LNCaP clone FGC (cell line): ENCODE measurements at regions not wholly inside any gene's neighbourhood (a gene's known extent, or its start where the extent isn't known, plus 50 kb on each side); places are given as distances from the start of the nearest gene placed in this dataset.

Experiments used
- DNase-seq: peaks from one replicate; pipeline ENCODE4 v3.0.0-alpha.2; 2011; ENCODE audit warnings: low read depth
- H3K4me3 ChIP-seq: 2 replicates; pipeline ENCODE4 v1.5.1; 2011; ENCODE audit warnings: mild to moderate bottlenecking, low read depth, low read length, control low read depth
- TF ChIP-seq, protein P1 (sequence below): IDR thresholded peaks from 2 replicates; pipeline ENCODE4 v1.5.1; 2012; ENCODE audit warnings: mild to moderate bottlenecking; ENCODE audit not compliant: control insufficient read depth, insufficient read depth; ENCODE audit errors: extremely low read depth

DNA sequence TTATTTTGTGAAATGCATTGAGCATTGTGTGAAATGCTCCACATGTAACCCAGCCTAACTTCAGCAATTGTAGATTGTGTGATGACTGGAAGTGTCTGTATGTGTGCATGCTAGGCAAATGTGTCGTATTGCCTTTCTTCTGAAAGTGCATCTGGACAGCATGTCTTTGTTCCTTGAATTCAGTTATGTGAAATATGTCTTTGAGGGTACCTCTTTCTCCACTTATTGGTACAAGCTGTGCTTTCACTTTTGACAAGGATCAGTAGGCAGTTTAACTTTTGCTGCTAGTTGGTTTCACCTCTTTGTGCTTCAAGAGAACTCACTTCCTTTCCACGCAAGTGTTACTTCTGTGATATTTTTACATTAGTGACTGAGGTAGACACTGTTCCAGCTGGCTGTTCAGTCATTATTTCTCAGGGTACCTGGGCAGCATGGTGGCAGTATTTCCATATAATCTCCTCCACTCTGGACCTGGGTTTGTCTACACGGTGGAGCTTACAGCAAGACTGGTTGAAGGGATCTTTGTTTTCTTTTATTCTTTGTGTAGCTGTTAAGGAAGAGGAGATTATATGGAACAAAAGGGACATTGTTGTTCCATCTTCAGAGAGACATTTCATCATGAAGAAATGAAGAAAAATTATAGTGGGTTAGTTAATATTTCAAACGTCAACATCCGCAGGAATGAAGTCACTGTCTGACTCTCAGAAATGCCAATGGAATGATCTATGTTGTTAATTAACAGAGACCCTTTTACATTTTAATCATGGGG is 175.4 kb downstream of the UTRN start:
- DNase-seq, result no peak
- no peak overlapping the region for H3K4me3 ChIP-seq
- TF ChIP-seq, protein P1, sequence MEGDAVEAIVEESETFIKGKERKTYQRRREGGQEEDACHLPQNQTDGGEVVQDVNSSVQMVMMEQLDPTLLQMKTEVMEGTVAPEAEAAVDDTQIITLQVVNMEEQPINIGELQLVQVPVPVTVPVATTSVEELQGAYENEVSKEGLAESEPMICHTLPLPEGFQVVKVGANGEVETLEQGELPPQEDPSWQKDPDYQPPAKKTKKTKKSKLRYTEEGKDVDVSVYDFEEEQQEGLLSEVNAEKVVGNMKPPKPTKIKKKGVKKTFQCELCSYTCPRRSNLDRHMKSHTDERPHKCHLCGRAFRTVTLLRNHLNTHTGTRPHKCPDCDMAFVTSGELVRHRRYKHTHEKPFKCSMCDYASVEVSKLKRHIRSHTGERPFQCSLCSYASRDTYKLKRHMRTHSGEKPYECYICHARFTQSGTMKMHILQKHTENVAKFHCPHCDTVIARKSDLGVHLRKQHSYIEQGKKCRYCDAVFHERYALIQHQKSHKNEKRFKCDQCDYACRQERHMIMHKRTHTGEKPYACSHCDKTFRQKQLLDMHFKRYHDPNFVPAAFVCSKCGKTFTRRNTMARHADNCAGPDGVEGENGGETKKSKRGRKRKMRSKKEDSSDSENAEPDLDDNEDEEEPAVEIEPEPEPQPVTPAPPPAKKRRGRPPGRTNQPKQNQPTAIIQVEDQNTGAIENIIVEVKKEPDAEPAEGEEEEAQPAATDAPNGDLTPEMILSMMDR, result no peak

DNA sequence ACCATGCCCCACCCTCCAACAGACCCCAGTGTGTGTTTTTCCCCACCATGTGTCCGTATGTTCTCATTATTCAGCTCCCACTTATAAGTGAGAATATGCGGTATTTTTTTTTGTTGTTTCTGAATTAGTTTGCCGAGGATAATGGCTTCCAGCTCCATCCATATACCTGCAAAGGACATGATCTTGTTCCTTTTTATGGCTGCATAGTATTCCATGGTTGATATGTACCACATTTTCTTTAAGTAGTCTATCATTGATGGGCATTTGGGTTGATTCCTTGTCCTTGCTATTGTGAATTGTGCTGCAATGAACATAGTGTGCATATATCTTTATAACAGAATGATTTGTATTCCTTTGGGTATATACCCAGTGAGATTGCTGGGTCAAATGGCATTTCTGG is 176.9 kb downstream of the UTRN start:
- TF ChIP-seq, protein P1, result no peak
- DNase-seq, result no peak
- H3K4me3 ChIP-seq, result no peak overlapping the region

DNA sequence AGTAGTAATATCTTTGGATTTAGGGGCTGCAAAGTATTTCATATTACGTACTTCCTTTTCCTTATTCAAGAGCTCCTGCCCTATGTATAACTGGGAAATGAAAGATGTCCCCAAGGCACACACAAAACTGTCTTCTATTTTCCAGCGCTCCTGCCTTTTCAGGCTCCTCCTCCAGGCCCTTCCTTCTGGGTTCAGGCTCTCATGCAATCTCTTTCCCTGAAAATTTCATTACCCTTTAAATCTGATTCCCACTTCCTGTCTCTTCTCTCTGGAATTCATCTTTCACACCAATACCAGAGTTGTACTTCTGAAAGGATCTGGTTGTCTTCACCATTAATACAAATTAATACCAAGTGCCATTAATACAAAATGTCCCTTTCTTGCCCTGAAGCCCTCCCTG is 181.6 kb downstream of the UTRN start:
- TF ChIP-seq, protein P1, result no peak
- no peak overlapping the region for H3K4me3 ChIP-seq
- DNase-seq, result no peak

DNA sequence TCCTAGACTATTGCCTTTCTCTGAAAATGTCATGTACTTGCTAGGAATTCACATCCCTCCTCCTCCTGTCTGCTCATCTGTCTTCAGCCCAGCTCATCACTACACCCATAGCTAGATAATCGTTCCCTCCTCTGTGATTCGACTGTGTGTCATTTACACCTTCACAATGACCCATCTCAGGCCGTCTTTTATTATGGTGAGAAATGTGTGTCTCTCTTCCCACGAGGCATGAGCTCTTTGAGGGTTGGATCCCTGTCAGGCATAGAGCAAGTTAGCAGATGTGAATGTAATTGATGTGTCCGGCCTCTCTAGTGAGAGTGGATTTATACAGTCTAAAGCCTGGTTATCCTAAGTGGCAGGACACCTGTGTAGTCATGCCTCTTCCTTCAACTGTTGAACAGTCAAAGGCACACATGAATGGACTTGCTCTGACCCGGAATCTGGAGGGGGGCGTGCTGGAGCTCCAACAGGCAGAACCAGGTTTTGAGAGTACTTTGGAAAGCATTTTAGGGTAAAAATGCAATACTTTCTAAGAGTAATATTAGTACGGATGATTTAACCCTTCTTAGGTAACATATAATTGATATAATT is 182.1 kb downstream of the UTRN start:
- TF ChIP-seq, protein P1, result no peak
- no peak overlapping the region for H3K4me3 ChIP-seq
- DNase-seq, result no peak

DNA sequence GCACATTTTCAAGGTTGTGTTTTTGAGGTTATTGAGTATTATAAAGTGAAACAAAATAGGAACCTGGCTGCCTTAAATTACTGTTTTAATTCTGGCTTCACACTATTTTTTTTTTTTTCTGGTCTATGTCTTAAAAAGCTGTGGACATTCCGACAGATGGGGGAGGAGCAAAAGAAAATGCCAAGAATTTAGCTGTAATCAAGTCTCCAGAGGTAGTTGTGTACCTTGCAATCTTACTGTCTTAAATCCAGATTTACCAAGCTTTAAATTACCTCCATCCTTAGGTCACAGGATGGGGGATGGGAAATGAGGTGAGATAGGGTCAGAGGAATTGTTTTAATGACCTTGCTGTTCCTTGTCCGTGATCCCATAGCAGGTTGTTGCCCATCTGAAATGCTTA is 182.8 kb downstream of the UTRN start:
- H3K4me3 ChIP-seq, result no peak overlapping the region
- TF ChIP-seq, protein P1, result no peak
- DNase-seq, result no peak

DNA sequence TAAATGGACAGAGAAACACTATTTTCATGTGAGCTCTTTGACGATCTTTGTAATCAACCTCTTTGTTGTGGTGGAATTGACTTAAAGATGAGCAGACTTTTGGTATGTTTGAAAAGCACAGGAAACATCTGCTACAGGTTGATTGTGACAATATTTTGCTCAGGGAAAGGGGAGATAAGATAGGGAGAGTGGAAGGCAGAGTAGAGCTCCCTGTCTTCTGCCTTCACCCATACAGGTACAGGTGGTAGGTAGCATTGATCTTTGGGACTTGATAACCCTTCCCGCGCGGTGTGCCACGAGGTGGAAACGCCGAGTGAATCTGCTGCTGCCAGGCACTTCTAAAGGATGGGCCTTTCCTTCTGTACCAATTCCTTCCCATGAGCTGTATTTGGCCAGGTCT is 183.6 kb downstream of the UTRN start:
- DNase-seq, result no peak
- H3K4me3 ChIP-seq, result no peak overlapping the region
- TF ChIP-seq, protein P1, result no peak
